Mesenchymal stem cell (in vitro differentiated cells and primary cell): ENCODE measurements at regions not wholly inside any gene's neighbourhood (a gene's known extent, or its start where the extent isn't known, plus 50 kb on each side); places are given as distances from the start of the nearest gene placed in this dataset.

Experiments
- DNase-seq: peaks from one replicate; pipeline ENCODE4 v3.0.0-alpha.2; 2013
- H2AFZ ChIP-seq: one replicate; pipeline ENCODE4 v1.6.1; 2013; ENCODE audit warnings: low read depth, mild to moderate bottlenecking, control low read depth, inconsistent platforms, low read length, moderate library complexity
- H2AK5ac ChIP-seq: 2 replicates; pipeline ENCODE4 v1.6.1; 2013; ENCODE audit warnings: low read length, moderate library complexity, mild to moderate bottlenecking, inconsistent platforms; ENCODE audit not compliant: severe bottlenecking
- H2BK120ac ChIP-seq: one replicate; pipeline ENCODE4 v1.6.1; 2013; ENCODE audit warnings: low read depth, mild to moderate bottlenecking, inconsistent platforms, low read length, moderate library complexity
- H2BK12ac ChIP-seq, 2 experiments: one replicate each; pipeline ENCODE4 v1.6.1; 2013; ENCODE audit warnings: inconsistent platforms in 2 of 2, low read length in 2 of 2, mild to moderate bottlenecking in 2 of 2, moderate library complexity in 2 of 2, control low read depth in 1 of 2
- H2BK15ac ChIP-seq: one replicate; pipeline ENCODE4 v1.6.1; 2013; ENCODE audit warnings: mild to moderate bottlenecking, low read depth, inconsistent platforms; ENCODE audit not compliant: poor library complexity, severe bottlenecking
- H2BK5ac ChIP-seq: 2 replicates; pipeline ENCODE4 v1.6.1; 2013; ENCODE audit warnings: low read depth, mild to moderate bottlenecking, low read length, control low read depth, inconsistent platforms; ENCODE audit not compliant: poor library complexity, severe bottlenecking
- H3K14ac ChIP-seq, 2 experiments: one replicate each; pipeline ENCODE4 v1.6.1; 2013; ENCODE audit warnings: inconsistent platforms in 2 of 2, low read length in 2 of 2, control low read depth in 1 of 2, mild to moderate bottlenecking in 1 of 2, moderate library complexity in 1 of 2
- H3K18ac ChIP-seq, 2 experiments: one replicate each; pipeline ENCODE4 v1.6.1; 2013; ENCODE audit warnings: inconsistent platforms in 2 of 2, low read length in 2 of 2, control low read depth in 1 of 2, low read depth in 1 of 2, mild to moderate bottlenecking in 1 of 2
- H3K23ac ChIP-seq, 2 experiments: one replicate each; pipeline ENCODE4 v1.6.1; 2013; ENCODE audit warnings: inconsistent platforms in 2 of 2, low read length in 2 of 2, mild to moderate bottlenecking in 2 of 2, moderate library complexity in 2 of 2, control low read depth in 1 of 2
- H3K27ac ChIP-seq: 2 replicates; pipeline ENCODE4 v1.5.1; 2013; ENCODE audit warnings: mild to moderate bottlenecking, moderate library complexity, low read length, control low read depth, inconsistent platforms; ENCODE audit not compliant: poor library complexity, severe bottlenecking
- H3K27me3 ChIP-seq, 2 experiments: 2 replicates each; pipeline versions ENCODE4 v1.6.1 to v1.7.0; 2013; ENCODE audit warnings: low read length in 2 of 2, mild to moderate bottlenecking in 2 of 2, moderate library complexity in 2 of 2, control low read depth in 1 of 2, inconsistent platforms in 1 of 2; ENCODE audit not compliant: control insufficient read depth in 1 of 2, insufficient read depth in 1 of 2
- H3K36me3 ChIP-seq, 2 experiments: 2 replicates each; pipeline versions ENCODE4 v1.6.1 to v1.7.0; 2013; ENCODE audit warnings: low read length in 2 of 2, control low read depth in 1 of 2, inconsistent platforms in 1 of 2, low read depth in 1 of 2, mild to moderate bottlenecking in 1 of 2; ENCODE audit not compliant: insufficient read depth in 2 of 2, control insufficient read depth in 1 of 2
- H3K4ac ChIP-seq, 2 experiments: one replicate each; pipeline ENCODE4 v1.6.1; 2013; ENCODE audit warnings: inconsistent platforms in 2 of 2, low read length in 2 of 2, mild to moderate bottlenecking in 2 of 2, moderate library complexity in 2 of 2, control low read depth in 1 of 2, low read depth in 1 of 2
- H3K4me1 ChIP-seq: 2 replicates; pipeline ENCODE4 v1.6.1; 2013; ENCODE audit warnings: low read depth, low read length, control low read depth; ENCODE audit not compliant: control insufficient read depth, insufficient read depth
- H3K4me2 ChIP-seq: 2 replicates; pipeline ENCODE4 v1.6.1; 2013; ENCODE audit warnings: low read length, mild to moderate bottlenecking, inconsistent platforms; ENCODE audit not compliant: poor library complexity, severe bottlenecking
- H3K4me3 ChIP-seq, 2 experiments: 2 replicates each; pipeline versions ENCODE4 v1.5.1 to v1.7.0; 2013; ENCODE audit warnings: low read length in 2 of 2, mild to moderate bottlenecking in 2 of 2, control low read depth in 1 of 2, low read depth in 1 of 2; ENCODE audit not compliant: insufficient read depth in 1 of 2
- H3K79me1 ChIP-seq: replicated peaks from 2 replicates; pipeline ENCODE4 v1.6.1; 2013; ENCODE audit warnings: mild to moderate bottlenecking, control low read depth, low read length, inconsistent platforms; ENCODE audit not compliant: poor library complexity, severe bottlenecking
- H3K9ac ChIP-seq: 2 replicates; pipeline ENCODE4 v1.7.0; 2013; ENCODE audit warnings: mild to moderate bottlenecking, low read length, moderate library complexity
- H3K9me3 ChIP-seq: 2 replicates; pipeline ENCODE4 v1.7.0; 2013; ENCODE audit warnings: mild to moderate bottlenecking, low read length; ENCODE audit not compliant: control insufficient read depth
- H4K8ac ChIP-seq: one replicate; pipeline ENCODE4 v1.6.1; 2013; ENCODE audit warnings: inconsistent platforms, mild to moderate bottlenecking, low read length, moderate library complexity
- H4K91ac ChIP-seq: one replicate; pipeline ENCODE4 v1.6.1; 2013; ENCODE audit warnings: mild to moderate bottlenecking, low read length, inconsistent platforms
- WGBS: methylation state at CpG from one replicate; pipeline ENCODE4 v1.1.7; 2013; ENCODE audit warnings: mixed read lengths; 5-methylcytosine and 5-hydroxymethylcytosine counted together

GRCh38 chr16:11429123-11429522 lies 83.9 kb downstream of the RMI2 start:
- Histone ChIP-seq H2BK12ac (no peak overlapping the region), H3K4ac (no peak overlapping the region), H3K79me1 (no peaks in the 10 kb centered on the region), H3K9ac (no peak overlapping the region), H4K8ac (no peak overlapping the region), H2BK15ac (no peak overlapping the region), H3K36me3 (no peaks in the 10 kb centered on the region), H3K27ac (no peak overlapping the region), H3K27me3 (peaks cover 19 to 34% of the 10 kb centered on the region in 2 experiments), H3K14ac (no peak overlapping the region), H3K4me3 (no peak overlapping the region), H2BK120ac (no peak overlapping the region), H3K9me3 (peaks cover 11% of the 10 kb centered on the region), H2AK5ac (no peak overlapping the region), H3K4me1 (peaks cover 2% of the 10 kb centered on the region), H4K91ac (no peak overlapping the region), H3K4me2 (no peak overlapping the region), H3K18ac (no peak overlapping the region), H2AFZ (no peak overlapping the region), H3K23ac (no peak overlapping the region), H2BK5ac (no peak overlapping the region)
- 90% methylated on average over 6 of the region's 6 CpGs for WGBS
- no peak for DNase-seq

GRCh38 chr16:11429823-11430222 lies 84.6 kb downstream of the RMI2 start:
- H3K18ac ChIP-seq = no peak overlapping the region
- H3K36me3 ChIP-seq = no peaks in the 10 kb centered on the region
- no peak for DNase-seq
- no peak overlapping the region for H2BK12ac ChIP-seq
- no peak overlapping the region for H3K9ac ChIP-seq
- 84% methylated on average over 6 of the region's 6 CpGs for WGBS
- no peak overlapping the region for H3K23ac ChIP-seq
- H3K4ac ChIP-seq = no peak overlapping the region
- H3K27me3 ChIP-seq = peaks cover 16 to 35% of the 10 kb centered on the region in 2 experiments
- H3K9me3 ChIP-seq = peaks cover 11% of the 10 kb centered on the region
- H2BK5ac ChIP-seq = no peak overlapping the region
- no peak overlapping the region for H2AK5ac ChIP-seq
- peaks cover 2% of the 10 kb centered on the region for H3K4me1 ChIP-seq
- no peak overlapping the region for H4K91ac ChIP-seq
- H2BK15ac ChIP-seq = no peak overlapping the region
- no peak overlapping the region for H2BK120ac ChIP-seq
- H3K14ac ChIP-seq = no peak overlapping the region
- no peaks in the 10 kb centered on the region for H3K79me1 ChIP-seq
- H4K8ac ChIP-seq = no peak overlapping the region
- no peak overlapping the region for H3K4me2 ChIP-seq
- no peak overlapping the region for H3K4me3 ChIP-seq
- H2AFZ ChIP-seq = no peak overlapping the region
- no peak overlapping the region for H3K27ac ChIP-seq

GRCh38 chr16:11430601-11431317 lies 85.5 kb downstream of the RMI2 start:
- Histone ChIP-seq H2AFZ (no peak overlapping the region), H3K23ac (no peak overlapping the region), H3K9me3 (peaks cover 11% of the 10 kb centered on the region), H3K14ac (no peak overlapping the region), H3K27ac (no peak overlapping the region), H3K4me2 (no peak overlapping the region), H2BK5ac (no peak overlapping the region), H2BK120ac (no peak overlapping the region), H4K91ac (no peak overlapping the region), H2AK5ac (no peak overlapping the region), H3K9ac (no peak overlapping the region), H3K18ac (no peak overlapping the region), H2BK15ac (no peak overlapping the region), H3K79me1 (no peaks in the 10 kb centered on the region), H3K4me3 (no peak overlapping the region), H3K4ac (no peak overlapping the region), H3K4me1 (peaks cover 2% of the 10 kb centered on the region), H3K36me3 (no peaks in the 10 kb centered on the region), H2BK12ac (no peak overlapping the region), H3K27me3 (peaks cover 16 to 36% of the 10 kb centered on the region in 2 experiments), H4K8ac (no peak overlapping the region)
- 68% methylated on average over 11 of the region's 11 CpGs for WGBS
- no peak for DNase-seq

GRCh38 chr16:11431915-11432465 lies 86.7 kb downstream of the RMI2 start:
- H3K9ac ChIP-seq = no peak overlapping the region
- 76% methylated on average over 4 of the region's 4 CpGs for WGBS

More at GRCh38 chr16:11431915-11432465, 86.7 kb downstream of the RMI2 start:
- no peaks in the 10 kb centered on the region for H3K79me1 ChIP-seq
- H3K4me2 ChIP-seq = no peak overlapping the region
- no peak for DNase-seq
- H3K27me3 ChIP-seq = peaks cover 16 to 43% of the 10 kb centered on the region in 2 experiments
- H3K14ac ChIP-seq = no peak overlapping the region
- no peak overlapping the region for H2BK15ac ChIP-seq
- no peak overlapping the region for H2BK120ac ChIP-seq
- H2BK12ac ChIP-seq = no peak overlapping the region
- H2AK5ac ChIP-seq = no peak overlapping the region
- H3K4me1 ChIP-seq = peaks cover 2% of the 10 kb centered on the region
- no peak overlapping the region for H4K91ac ChIP-seq
- no peaks in the 10 kb centered on the region for H3K36me3 ChIP-seq
- no peak overlapping the region for H3K27ac ChIP-seq
- H4K8ac ChIP-seq = no peak overlapping the region
- H2BK5ac ChIP-seq = no peak overlapping the region
- no peak overlapping the region for H3K23ac ChIP-seq
- no peak overlapping the region for H3K4me3 ChIP-seq
- no peak overlapping the region for H3K18ac ChIP-seq
- no peak overlapping the region for H2AFZ ChIP-seq
- peaks cover 11% of the 10 kb centered on the region for H3K9me3 ChIP-seq
- H3K4ac ChIP-seq = no peak overlapping the region
